ENCODE measurements at regions not wholly inside any gene's neighbourhood (a gene's known extent, or its start where the extent isn't known, plus 50 kb on each side); places are given as distances from the start of the nearest gene placed in this dataset.
"Not testable (repeated sequence)": the region's sequence is repeated elsewhere in the genome, so short reads cannot be mapped to it uniquely, and the experiment has no call there.

DNA sequence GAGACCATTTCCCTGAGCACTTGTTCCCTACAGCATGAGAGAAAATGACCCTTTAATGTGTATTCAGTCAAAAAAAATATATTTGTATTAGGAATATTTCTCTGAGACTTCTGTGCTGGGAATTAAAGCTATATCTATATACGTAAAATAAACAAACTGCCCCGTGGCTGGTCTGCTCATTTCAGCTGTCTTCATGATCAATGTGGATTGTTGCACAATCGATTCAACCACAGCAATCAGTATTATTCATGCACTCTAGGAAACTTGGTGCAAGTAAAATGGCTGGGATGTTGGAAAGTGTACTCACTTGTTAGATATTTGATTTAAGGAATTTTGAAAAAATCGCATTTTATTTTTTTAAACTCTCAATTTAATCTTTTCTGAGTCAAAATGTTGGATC lies 307.9 kb upstream of the ZFP42 start:
- dilution Hi-C loops (cut with MboI; ENCODE audit: extremely low pct_ligation_motif_present, low sequenced_read_pairs), result no loop called here
- Histone ChIP-seq H3K79me2 (ENCODE audit: control insufficient read depth, insufficient read depth, low read length) (no peaks in the 10 kb centered on the region), H3K9me3 (ENCODE audit: control insufficient read depth, low read depth, low read length) (no peaks in the 10 kb centered on the region), H3K9ac (ENCODE audit: control insufficient read depth, extremely low read depth, insufficient read depth, low read length) (no peak overlapping the region), H2AFZ (ENCODE audit: control insufficient read depth, low read length) (no peak overlapping the region), H3K36me3 (ENCODE audit: control insufficient read depth in 2 of 2, extremely low read depth in 1 of 2, insufficient read depth in 2 of 2, low read length in 2 of 2) (no peaks in the 10 kb centered on the region), H4K20me1 (ENCODE audit: control insufficient read depth, extremely low read depth, insufficient read depth, low read length) (no peaks in the 10 kb centered on the region), H3K9me1 (ENCODE audit: control insufficient read depth, extremely low read depth, insufficient read depth, low read length) (no peaks in the 10 kb centered on the region), H3K4me3 (ENCODE audit: control insufficient read depth in 2 of 3, extremely low read depth in 1 of 3, insufficient read depth in 2 of 3, low read depth in 1 of 3, low read length in 3 of 3) (no peak overlapping the region), H3K27me3 (ENCODE audit: control insufficient read depth, extremely low read depth, insufficient read depth, low read length) (no peaks in the 10 kb centered on the region), H3K4me2 (ENCODE audit: control insufficient read depth, extremely low read depth, insufficient read depth, low read depth, low read length) (no peak overlapping the region), H3K27ac (ENCODE audit: control insufficient read depth, insufficient read depth, low read length) (no peak overlapping the region), H3K4me1 (ENCODE audit: control insufficient read depth, extremely low read depth, insufficient read depth, low read length) (no peaks in the 10 kb centered on the region)
- DNase-seq (ENCODE audit: low read depth, low spot score) (no peak), FAIRE-seq (no peak)
- TF ChIP-seq, protein P1, sequence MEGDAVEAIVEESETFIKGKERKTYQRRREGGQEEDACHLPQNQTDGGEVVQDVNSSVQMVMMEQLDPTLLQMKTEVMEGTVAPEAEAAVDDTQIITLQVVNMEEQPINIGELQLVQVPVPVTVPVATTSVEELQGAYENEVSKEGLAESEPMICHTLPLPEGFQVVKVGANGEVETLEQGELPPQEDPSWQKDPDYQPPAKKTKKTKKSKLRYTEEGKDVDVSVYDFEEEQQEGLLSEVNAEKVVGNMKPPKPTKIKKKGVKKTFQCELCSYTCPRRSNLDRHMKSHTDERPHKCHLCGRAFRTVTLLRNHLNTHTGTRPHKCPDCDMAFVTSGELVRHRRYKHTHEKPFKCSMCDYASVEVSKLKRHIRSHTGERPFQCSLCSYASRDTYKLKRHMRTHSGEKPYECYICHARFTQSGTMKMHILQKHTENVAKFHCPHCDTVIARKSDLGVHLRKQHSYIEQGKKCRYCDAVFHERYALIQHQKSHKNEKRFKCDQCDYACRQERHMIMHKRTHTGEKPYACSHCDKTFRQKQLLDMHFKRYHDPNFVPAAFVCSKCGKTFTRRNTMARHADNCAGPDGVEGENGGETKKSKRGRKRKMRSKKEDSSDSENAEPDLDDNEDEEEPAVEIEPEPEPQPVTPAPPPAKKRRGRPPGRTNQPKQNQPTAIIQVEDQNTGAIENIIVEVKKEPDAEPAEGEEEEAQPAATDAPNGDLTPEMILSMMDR (optimal IDR thresholded peaks at IDR 0.05 in 1 of 3, IDR thresholded peaks at IDR 0.05 in 1 of 3, conservative IDR thresholded peaks at IDR 0.05 in 1 of 3; ENCODE audit: extremely low read depth in 1 of 3, insufficient read depth in 2 of 3, low read length in 3 of 3), result no peak
- TF ChIP-seq EZH2 (IDR thresholded peaks at IDR 0.05; ENCODE audit: low read length), result no peak

DNA sequence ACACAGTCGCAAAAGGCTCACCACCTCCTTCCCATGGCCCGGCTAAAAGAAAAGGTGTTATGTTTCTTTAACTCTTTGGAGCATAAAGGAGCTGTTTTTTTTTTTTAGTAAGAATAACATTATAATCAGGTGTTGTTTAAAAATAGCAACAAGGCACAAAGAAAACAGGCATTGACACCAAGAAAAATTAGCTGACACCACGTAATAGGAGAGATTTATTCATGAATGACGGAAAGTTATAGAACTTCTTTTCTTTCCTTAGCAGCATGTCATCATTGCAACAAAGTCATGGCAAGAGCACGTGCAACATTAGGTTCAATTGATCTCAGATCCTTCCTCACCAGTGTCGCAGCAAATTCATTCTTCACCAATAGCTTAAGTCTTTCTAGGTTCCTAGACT lies 302.9 kb upstream of the ZFP42 start:
- Histone ChIP-seq H3K36me3 (ENCODE audit: control insufficient read depth in 2 of 2, extremely low read depth in 1 of 2, insufficient read depth in 2 of 2, low read length in 2 of 2) (no peaks in the 10 kb centered on the region), H2AFZ (ENCODE audit: control insufficient read depth, low read length) (no peak overlapping the region), H3K4me3 (ENCODE audit: control insufficient read depth in 2 of 3, extremely low read depth in 1 of 3, insufficient read depth in 2 of 3, low read depth in 1 of 3, low read length in 3 of 3) (no peak overlapping the region), H4K20me1 (ENCODE audit: control insufficient read depth, extremely low read depth, insufficient read depth, low read length) (no peaks in the 10 kb centered on the region), H3K27me3 (ENCODE audit: control insufficient read depth, extremely low read depth, insufficient read depth, low read length) (no peaks in the 10 kb centered on the region), H3K9me1 (ENCODE audit: control insufficient read depth, extremely low read depth, insufficient read depth, low read length) (no peaks in the 10 kb centered on the region), H3K9me3 (ENCODE audit: control insufficient read depth, low read depth, low read length) (no peaks in the 10 kb centered on the region), H3K9ac (ENCODE audit: control insufficient read depth, extremely low read depth, insufficient read depth, low read length) (no peak overlapping the region), H3K79me2 (ENCODE audit: control insufficient read depth, insufficient read depth, low read length) (no peaks in the 10 kb centered on the region), H3K27ac (ENCODE audit: control insufficient read depth, insufficient read depth, low read length) (no peak overlapping the region), H3K4me2 (ENCODE audit: control insufficient read depth, extremely low read depth, insufficient read depth, low read depth, low read length) (no peak overlapping the region), H3K4me1 (ENCODE audit: control insufficient read depth, extremely low read depth, insufficient read depth, low read length) (no peaks in the 10 kb centered on the region)
- TF ChIP-seq, protein P1 (optimal IDR thresholded peaks at IDR 0.05 in 1 of 3, IDR thresholded peaks at IDR 0.05 in 1 of 3, conservative IDR thresholded peaks at IDR 0.05 in 1 of 3; ENCODE audit: extremely low read depth in 1 of 3, insufficient read depth in 2 of 3, low read length in 3 of 3), result no peak
- TF ChIP-seq EZH2 (IDR thresholded peaks at IDR 0.05; ENCODE audit: low read length), result no peak
- DNase-seq (ENCODE audit: low read depth, low spot score) (no peak), FAIRE-seq (no peak)
- dilution Hi-C loops (cut with MboI; ENCODE audit: extremely low pct_ligation_motif_present, low sequenced_read_pairs), result no loop called here

DNA sequence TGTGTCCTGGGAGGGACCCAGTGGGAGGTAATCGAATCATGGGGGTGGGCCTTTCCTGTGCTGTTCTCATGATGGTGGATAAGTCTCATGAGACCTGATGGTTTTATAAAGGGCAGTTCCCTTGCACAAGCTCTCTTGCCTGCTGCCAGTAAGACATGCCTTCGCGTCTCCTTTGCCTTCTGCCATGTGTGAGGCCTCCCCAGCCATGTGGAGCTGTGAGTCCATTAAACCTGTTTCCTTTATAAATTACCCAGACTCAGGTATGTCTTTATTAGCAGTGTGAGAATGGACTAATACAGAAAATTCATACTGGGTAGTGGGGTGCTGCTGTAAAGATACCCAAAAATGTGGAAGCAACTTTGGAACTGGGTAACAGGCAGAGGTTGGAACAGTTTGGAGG lies 300.0 kb upstream of the ZFP42 start:
- H3K27ac ChIP-seq (ENCODE audit: control insufficient read depth, insufficient read depth, low read length); H4K20me1 ChIP-seq (ENCODE audit: control insufficient read depth, extremely low read depth, insufficient read depth, low read length); H3K4me1 ChIP-seq (ENCODE audit: control insufficient read depth, extremely low read depth, insufficient read depth, low read length); H3K79me2 ChIP-seq (ENCODE audit: control insufficient read depth, insufficient read depth, low read length); dilution Hi-C loops (cut with MboI; ENCODE audit: extremely low pct_ligation_motif_present, low sequenced_read_pairs); H3K4me3 ChIP-seq (ENCODE audit: control insufficient read depth in 2 of 3, extremely low read depth in 1 of 3, insufficient read depth in 2 of 3, low read depth in 1 of 3, low read length in 3 of 3); H3K36me3 ChIP-seq (ENCODE audit: control insufficient read depth in 2 of 2, extremely low read depth in 1 of 2, insufficient read depth in 2 of 2, low read length in 2 of 2); H3K4me2 ChIP-seq (ENCODE audit: control insufficient read depth, extremely low read depth, insufficient read depth, low read depth, low read length); FAIRE-seq; H2AFZ ChIP-seq (ENCODE audit: control insufficient read depth, low read length); H3K9me3 ChIP-seq (ENCODE audit: control insufficient read depth, low read depth, low read length); H3K27me3 ChIP-seq (ENCODE audit: control insufficient read depth, extremely low read depth, insufficient read depth, low read length); DNase-seq (ENCODE audit: low read depth, low spot score); H3K9ac ChIP-seq (ENCODE audit: control insufficient read depth, extremely low read depth, insufficient read depth, low read length); H3K9me1 ChIP-seq (ENCODE audit: control insufficient read depth, extremely low read depth, insufficient read depth, low read length): not testable (repeated sequence)
